ENCODE measurements at regions not wholly inside any gene's neighbourhood (a gene's known extent, or its start where the extent isn't known, plus 50 kb on each side); places are given as distances from the start of the nearest gene placed in this dataset.
"Not testable (repeated sequence)": the region's sequence is repeated elsewhere in the genome, so short reads cannot be mapped to it uniquely, and the experiment has no call there.

DNA sequence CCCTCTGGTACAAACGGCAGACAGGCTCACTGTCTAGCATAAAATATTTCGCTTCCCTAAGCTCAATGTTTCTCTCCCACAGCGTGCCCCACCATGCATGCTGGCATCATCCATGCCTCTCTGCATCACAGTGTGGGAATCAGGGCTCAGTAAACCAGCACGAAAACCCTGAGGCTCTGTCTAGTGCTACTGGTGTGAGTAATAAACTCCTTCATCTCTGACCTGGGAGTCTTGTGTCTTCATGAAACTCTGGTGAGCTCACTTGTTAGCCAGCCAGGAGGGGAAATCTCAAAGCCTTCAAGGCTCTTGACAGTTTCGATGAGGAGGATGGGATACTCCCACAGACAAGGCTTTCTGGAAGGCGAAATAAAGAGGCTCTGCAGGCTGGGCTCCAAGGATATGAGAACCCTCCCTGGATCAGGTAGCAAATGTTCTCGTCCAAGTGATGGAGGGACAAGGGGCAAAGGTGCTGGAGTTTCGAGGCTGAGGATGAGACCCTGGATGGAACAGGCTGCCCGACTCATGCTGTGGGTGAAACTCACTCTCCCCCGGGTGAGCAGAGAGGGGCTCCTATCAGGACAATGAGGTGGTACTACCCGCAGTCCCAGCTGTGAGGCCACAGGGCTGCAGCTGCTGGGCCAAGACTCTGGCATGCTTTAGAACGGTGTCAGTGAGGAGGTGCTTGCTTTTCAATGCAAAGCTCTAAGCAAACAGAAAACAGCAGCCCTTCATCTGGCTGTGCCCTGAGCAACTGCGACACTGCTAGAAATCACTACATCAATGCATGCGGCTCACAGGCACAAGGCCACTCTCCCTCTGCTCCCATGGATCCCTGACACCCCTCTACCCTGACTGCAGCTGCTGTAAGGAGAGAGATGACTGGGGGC lies 69.3 kb downstream of the SHANK2 start:
- DNase-seq (ENCODE audit: low read depth, low spot score) = no peak

DNA sequence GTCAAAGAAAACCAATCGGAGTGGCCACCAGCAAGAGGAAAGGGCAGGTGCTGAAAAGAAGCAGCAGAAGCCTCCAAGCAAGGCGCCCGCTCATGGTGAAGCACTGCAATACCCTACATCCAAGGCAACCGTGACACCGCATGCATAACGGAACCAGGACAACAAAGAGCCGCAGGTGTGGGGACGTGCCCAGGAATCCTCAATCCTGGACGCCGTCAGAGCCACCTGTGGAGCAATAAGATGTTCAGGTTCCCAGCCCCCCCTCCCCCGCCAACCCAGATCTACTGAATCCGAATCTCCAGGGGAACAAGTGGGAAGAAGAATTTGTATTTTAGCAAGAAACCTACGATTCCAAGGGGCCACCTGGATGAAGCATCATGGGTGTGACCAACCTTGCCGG lies 70.8 kb downstream of the SHANK2 start:
- DNase-seq (ENCODE audit: low read depth, low spot score) = no peak

DNA sequence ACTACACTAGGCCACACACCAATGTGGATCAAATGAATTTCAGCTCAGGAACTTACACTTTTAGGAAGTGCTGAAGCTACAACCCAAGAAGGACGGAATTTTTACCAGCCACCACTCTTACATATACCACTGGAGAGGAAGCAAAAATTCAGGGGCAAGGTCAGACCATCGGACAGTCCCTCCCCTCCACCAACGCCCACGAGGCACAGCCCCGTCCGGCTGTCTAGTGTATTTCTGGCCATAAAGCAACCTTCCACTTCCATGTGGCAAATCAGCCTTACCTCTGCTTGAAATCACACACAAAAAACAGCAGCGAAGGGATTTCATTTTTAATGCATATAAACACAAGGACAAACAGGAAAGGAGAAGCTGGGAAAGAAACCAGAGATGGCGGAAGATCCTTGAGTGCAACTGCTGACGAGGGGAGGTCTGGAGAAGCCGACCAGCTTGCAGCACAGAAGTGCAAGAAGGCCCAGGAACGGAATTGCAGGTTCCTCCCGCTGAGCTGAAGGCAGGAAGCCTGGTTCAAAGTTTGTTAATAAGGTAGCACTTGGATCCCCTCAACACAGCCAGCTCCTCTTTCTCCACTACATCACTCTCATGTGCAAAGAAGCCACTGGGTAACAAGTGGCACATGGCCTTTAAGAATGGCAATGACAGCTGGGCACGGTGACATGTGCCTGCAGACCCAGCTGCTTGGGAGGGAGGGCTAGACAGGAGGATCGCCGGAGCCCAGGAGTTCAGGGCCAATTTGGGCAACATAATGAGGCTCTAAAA lies 71.5 kb downstream of the SHANK2 start:
- DNase-seq (ENCODE audit: low read depth, low spot score) = no peak

DNA sequence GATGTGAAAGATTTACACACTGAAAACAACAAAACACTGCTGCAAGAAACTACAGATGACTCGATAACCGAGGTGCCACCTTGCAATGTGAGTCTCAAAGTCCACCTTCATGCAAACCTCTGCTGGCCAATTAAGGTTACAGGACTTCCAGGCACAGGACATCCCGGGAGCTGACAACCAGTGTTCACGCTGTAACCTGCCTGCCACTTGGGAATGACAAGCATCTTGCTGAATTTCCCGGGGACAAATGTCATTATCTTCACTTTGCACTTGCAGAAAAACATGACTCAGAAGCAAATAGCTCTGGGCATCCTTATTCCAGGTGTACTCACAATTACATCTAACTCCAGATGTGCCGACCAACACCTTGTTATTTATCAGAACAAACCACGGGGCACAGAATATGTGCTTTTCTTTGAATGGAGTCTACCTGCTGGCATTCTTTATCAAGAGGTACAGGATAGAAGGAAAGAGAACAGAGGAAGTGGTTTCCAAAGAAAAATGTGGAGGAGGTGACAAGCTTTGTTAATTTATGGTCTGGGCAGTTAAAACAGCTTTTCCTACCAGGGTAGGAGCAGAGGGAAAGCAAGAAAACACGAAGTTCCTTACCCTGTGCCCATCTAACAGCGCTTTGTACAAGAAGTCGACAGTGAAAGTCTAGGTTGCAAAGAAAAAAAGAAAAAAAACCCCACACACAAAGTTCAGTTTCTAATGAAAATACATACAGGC lies 72.3 kb downstream of the SHANK2 start:
- peak; percentile 19 for DNase-seq (ENCODE audit: low read depth, low spot score)

DNA sequence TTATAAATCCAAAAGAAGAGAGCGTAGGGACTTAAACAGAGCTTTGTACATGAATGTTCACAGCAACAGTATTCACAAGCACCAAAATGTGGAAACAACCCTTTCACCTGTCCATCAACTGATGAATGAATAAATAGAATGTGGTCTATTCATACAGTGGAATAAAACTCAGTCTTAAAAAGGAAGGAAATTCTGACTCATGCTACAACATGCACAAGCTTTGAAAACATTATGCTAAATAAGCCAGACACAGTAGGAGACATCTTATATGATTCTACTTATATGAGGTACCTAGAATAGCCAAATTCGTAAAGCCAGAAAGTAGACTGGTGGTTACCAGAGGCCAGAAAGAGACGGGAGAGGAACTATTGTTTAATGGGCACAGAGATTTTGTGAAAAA lies 74.3 kb downstream of the SHANK2 start:
- no peak for DNase-seq (ENCODE audit: low read depth, low spot score)

DNA sequence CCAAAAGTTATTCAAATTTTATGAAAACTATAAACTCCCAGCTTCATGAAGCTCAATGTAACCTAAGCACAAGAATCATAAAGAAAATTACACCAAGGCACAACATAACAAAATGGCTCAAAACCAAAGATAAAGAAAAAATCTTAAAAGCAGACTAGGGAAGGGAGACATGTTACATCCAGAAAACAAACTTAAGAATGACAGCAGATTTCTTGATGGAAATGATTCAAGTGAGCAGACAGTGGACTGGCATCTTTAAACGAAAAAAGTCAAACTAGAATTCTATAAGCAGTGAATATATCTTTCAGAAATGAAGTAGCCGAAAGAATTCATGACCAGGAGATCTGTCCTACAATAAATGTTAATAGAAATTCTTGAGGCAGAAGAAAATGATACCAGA lies 75.6 kb downstream of the SHANK2 start:
- DNase-seq (ENCODE audit: low read depth, low spot score) = no peak

DNA sequence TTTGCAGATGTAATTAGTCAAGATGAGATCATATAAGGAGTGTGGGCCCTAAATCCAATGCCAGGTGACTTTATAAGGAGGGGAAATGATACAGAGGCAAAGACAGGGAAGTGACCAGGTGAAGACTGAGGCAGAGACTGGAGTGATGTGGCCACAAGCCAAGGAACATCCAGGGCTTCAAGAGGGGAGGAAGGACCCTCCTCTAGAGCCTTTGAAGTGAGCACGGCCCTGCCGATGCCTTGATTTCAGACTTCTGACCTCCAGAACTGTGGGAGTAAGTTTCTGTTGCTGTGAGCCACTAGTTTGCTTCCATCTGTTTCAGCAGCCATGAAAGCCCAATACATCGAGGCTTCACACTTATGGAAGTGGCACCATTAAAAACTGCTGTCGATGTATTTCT lies 78.7 kb downstream of the SHANK2 start:
- no peak for DNase-seq (ENCODE audit: low read depth, low spot score)

DNA sequence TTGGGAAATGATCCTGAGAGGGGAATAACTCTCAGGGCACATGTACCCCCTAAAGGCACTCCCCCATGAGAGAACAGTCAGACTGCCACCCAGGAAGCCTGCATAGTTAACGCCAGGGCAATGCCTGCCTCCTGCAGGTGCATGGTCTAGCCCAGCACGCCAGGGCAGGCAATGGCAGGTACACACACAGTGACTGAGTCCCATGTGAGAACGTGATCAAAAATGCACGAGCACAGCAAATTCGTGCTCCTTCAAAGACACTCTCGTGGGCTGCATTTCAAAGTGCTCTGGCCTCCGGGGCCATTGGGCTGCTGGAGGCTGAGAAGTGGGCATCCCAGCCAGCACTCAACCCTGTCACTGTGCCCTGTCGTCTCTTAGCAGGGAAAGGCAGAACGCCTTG lies 79.7 kb downstream of the SHANK2 start:
- no peak for DNase-seq (ENCODE audit: low read depth, low spot score)

DNA sequence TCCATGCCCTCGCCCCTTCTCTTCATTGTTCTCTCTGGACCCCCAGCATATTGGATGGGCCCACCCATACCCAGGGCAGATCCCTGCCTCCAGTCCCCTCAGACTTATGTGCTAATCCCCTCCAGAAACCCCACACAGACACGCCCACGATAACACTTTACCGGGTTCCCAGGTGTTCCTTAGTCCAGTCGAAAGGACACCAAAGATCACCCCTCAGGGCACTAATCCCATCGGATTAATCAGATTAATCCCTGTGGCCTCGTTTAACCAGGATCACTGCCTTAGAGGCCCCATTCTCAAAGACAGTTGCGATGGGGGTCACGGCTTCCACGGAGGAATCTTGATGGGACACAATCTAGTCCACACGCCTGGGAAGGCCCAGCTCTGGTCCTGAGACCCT lies 80.8 kb downstream of the SHANK2 start:
- DNase-seq (ENCODE audit: low read depth, low spot score) = no peak

DNA sequence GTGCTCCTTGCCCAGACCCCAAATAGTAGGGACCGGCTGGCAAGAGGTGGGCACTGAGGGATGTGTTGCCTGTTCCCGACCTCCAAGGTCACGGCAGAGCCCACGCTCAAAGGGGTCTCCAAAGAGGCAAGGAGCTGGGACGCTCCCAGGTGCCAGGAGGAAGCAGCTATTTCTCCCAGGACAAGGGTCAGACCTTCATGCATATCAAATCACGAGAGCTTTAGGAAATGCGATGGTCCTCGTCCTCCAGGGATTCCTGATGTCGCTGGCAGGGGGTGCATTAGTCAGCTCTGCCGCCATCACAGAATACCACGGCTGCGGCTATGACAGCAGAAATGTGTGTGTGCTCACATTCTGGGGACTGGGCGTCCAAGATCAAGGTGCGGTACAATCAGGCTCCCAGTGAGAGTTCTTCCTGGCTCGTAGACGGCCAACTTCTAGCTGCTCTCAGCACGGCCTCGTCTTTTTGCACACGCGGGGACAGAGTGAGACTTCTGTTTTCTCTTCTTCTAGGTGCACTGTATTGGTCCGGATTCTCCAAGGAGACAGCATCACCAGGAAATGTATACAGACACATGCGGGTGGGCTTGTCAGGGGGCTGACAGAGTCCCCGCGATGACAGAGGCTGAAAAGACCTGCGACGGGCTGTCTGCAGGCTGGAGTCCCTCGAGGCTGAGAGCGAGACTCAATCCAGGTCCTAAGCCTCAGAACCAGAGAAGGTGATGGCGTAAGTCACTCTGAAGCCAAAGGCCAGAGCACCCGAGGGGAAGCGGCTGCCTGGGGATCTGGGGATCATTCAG lies 81.6 kb downstream of the SHANK2 start:
- DNase-seq (ENCODE audit: low read depth, low spot score) = no peak

DNA sequence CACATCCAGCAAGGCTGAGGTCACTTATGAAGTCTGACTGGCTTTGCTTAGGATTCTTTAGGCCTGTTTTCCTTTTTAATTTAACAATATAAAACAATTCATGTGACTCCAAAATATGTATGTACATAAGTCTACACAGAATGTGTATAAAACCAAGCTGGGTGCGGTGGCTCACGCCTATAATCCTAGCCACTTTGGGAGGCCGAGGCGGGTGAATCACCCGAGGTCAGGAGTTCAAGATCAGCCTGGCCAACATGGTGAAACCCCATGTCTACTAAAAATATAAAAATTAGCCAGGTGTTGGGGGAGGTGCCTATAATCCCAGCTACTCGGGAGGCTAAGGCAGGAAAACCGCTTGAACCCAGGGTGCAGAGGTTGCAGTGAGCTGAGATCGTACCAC lies 83.1 kb downstream of the SHANK2 start:
- no peak for DNase-seq (ENCODE audit: low read depth, low spot score)

DNA sequence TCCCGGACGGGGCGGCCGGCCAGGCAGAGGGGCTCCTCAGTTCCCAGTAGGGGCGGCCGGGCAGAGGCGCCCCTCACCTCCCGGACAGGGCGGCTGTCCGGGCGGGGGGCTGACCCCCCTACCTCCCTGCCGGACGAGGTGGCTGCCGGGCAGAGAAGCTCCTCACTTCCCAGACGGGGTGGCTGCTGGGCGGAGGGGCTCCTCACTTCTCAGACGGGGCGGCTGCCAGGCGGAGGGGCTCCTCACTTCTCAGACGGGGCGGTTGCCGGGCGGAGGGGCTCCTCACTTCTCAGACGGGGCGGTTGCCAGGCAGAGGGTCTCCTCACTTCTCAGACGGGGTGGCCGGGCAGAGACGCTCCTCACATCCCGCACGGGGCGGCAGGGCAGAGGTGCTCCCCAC lies 84.6 kb downstream of the SHANK2 start:
- not testable (repeated sequence) for DNase-seq (ENCODE audit: low read depth, low spot score)

DNA sequence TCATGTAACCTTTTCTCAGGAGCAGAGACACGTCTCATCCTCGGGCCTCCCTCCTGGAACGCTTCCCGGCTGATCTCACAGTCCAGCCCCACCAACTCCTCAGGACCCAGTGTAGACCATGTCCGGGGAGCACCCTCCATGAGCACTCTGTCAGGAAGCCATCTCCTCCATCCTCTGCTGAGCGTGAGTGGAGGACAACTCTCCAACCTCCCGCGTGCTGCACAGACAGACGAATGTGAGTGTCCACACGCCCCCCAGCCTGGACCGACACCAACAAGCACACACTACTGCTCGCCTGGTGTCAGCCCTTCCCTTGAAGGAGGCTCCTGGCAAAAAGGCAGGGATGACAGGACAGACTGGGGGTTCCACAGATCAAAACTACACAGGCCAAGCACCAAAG lies 86.6 kb downstream of the SHANK2 start:
- no peak for DNase-seq (ENCODE audit: low read depth, low spot score)

DNA sequence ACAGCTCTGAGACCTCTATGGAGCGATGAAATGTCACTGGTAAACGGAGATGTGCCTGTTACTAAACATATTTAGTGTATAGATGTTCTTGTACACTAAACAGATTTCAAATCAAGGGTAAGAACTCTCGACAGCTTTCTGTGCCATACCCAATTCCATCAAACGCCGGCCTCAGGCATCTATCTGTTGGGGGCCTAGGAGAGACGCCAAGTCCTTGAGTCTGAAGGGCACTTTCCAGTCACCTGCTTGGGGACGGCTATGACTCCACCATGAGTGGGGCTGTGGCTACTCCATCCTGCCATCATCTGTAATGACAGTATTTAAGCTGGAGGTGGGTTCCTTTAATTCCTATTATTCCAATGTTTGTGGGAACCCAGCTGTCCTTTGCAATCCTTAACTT lies 87.8 kb downstream of the SHANK2 start:
- DNase-seq (ENCODE audit: low read depth, low spot score) = no peak

DNA sequence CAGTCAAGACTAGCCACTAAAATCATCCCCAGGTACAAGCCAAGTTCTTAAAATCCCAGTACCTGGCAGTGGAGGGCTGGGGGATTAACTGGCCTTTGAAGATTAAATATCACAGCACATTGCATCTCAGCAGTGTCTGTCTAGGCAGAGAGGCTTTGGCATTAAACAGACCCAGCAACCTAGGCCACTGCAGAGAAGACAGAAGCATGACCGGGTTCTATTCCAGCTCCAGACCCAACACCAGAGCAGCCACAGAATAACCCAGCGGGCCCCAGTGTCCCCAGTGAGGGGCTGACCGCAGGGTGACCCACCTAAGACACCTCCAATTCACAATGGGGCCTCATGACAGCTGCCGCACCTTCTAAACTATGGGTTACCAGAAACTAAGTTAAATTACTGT lies 88.2 kb downstream of the SHANK2 start:
- DNase-seq (ENCODE audit: low read depth, low spot score) = no peak

DNA sequence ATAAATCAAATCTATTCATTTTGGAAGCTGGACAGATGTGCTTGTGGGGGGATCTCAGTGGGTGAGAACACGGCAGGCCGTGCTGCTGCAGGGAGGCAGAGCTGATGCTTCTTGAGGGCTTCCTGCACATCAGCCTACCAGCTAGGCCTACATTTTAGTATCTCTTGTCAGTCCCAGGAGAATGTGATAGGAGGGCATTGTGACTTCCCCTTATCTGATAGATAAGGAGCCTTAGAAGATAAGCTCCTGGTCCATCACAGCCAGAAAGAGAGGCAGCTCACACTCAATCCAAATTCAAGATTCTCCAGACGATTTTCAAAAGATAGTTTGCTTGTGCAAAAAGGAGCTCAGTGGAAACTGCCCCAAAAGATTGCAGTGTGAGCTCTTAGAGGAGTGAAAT lies 89.0 kb downstream of the SHANK2 start:
- DNase-seq (ENCODE audit: low read depth, low spot score) = no peak

DNA sequence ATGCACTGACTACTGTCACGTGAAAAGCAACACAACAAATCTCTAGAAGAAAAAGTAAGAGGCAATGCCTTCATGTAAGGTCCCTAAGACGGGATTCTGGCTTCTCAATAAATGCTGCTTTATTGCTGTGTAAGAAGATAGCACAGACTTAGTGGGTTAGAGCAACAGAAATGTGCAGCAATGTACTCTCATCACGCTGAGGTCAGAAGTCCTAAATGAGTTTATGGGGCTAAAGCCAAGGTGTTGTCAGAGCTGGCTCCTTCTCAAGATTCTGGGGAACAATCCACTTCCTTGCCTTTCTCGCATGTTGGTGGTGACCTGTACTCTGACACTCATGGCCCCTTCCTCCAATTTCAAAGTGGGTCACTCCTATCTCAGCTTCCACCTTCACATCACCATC lies 93.4 kb downstream of the SHANK2 start:
- DNase-seq (ENCODE audit: low read depth, low spot score) = no peak

DNA sequence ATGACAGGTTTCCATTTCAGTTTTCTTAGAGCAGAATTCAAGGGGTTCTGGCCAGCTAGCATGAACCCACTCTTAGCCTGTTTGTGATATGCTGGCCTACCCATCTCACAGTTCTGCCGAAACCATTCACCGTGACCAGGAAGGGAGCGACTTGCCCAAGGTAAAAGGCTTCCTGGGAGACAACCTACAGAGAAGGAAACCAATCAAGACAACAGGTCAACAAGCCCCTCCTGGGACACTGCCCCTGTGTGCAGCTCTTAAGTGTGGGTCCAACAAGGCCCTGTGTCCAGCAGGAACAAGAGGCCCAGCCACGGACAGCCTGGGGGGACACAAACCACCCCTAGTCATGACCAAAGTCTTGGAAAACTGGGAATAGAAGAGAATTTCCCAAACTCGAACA lies 94.7 kb downstream of the SHANK2 start:
- DNase-seq (ENCODE audit: low read depth, low spot score) = not testable (repeated sequence)

DNA sequence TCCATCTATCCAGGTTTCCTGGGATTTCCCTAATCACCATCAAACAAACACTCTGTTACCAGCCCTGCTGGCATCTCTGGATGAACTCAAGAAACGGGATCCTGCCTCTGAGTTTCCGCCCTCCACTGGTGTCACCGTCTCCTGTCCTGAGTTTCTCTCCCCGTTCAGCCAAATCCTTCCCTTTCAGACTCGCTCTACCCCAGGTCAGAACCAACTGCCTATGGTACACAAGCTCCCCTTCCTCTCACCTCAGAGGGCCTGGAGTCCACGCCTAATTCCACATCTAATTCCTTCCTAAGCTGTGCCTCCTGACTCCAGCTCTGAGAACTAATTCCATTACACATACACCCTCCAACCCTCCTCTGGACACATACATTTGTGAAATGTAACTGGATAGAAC lies 96.1 kb downstream of the SHANK2 start:
- DNase-seq (ENCODE audit: low read depth, low spot score) = no peak

DNA sequence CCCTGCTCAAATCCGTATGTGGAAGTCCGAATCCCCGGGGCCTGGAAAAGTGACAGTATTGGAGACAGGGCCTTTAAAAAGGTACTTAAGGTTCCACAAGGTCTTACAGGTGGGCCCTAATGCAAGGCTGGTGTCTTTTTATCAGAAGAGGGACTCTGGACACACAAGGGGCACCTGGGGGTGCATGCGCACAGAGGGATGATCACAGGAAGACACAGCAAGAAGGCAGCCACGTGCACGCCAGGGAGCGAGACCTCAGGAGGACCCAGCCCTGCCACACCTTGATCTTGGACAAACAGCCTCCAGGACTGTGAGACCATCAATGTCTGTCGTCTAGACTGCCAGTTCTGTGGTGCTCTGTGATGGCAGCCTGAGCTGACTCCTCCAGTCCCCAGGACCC lies 96.5 kb downstream of the SHANK2 start:
- no peak for DNase-seq (ENCODE audit: low read depth, low spot score)

DNA sequence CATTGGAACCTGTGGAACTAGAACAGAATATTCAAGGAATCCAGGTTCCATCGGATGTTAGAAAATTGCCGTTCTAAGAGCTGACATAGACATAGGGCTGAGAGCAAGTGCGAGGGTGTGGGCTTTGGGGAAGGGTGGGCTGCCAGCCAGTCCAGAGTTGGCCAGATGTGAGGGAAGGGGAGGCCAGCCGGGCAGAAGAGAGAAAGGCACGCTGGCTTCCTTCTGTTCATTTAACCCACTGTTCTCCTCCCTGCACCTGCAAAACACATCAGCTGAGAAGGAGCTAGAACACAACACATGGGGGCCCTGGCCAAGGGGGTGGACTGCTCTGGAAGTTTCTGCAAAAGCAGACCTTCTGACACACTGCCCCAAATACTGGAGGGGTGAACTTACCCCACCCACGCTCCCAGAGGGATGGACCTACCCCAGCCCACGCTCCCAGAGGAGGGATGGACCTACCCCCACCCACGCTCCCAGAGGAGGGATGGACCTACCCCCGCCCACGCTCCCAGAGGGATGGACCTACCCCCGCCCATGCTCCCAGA lies 98.0 kb downstream of the SHANK2 start:
- DNase-seq (ENCODE audit: low read depth, low spot score) = no peak

Data from ELF-1 (cell line).